ENCODE measurements at regions not wholly inside any gene's neighbourhood (a gene's known extent, or its start where the extent isn't known, plus 50 kb on each side); places are given as distances from the start of the nearest gene placed in this dataset.

DNA sequence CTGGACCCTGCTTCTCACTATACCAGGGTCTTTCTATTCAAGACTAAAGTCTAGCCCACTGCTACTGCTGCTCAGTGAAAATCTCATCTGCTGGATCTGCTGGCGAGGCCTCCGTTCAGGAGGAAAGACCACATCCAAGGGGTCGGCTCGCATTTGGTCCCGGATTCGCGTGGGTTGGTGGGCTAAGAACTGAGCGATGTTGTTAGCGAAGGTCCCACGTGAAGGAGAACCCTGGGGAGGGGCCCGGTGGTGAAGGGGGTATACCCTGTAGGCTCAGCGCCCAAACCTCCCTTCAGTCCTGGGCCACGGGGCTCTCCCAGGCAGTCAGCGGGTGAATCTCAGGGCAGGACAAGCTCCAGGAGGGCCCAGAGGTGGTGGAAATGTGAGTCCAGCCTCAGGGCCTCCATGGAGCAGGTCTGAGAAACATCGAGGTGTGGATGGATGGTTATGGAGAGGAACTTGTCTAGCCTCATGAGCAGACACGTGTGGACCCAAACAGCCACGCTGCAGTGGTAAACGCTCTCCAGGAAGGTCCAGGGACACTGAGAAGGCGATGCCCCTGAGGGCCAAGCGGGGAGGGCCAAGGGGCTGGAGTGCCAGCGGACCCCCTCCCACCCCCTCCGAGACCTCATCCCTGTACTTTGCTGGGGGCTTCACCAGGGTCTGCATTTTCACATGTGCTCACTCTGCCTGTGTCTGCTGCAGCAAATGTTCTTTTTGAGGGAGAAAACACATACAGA, 152.3 kb downstream of the CTTN start:
- no peak overlapping the region for H3K4me3 ChIP-seq
- no peak overlapping the region for H3K4me2 ChIP-seq
- no peak overlapping the region for H3K27ac ChIP-seq (ENCODE audit: low read depth)
- TF ChIP-seq ZNF114 (CRISPR knock-in tag; IDR thresholded peaks at IDR 0.05) (no peak), EZH2phosphoT487 (IDR thresholded peaks at IDR 0.05; ENCODE audit: unreplicated experiment) (no peak), ZNF462 (CRISPR knock-in tag; IDR thresholded peaks at IDR 0.05) (no peak), STAT1 (IDR thresholded peaks at IDR 0.05; ENCODE audit: unreplicated experiment) (no peak), EZH2 (IDR thresholded peaks at IDR 0.05; ENCODE audit: low read depth, unreplicated experiment) (no peak), NANOG (IDR thresholded peaks at IDR 0.05; ENCODE audit: borderline replicate concordance) (no peak), POLR2AphosphoS5 (IDR thresholded peaks at IDR 0.05; ENCODE audit: low read depth) (no peak), ZNF331 (CRISPR knock-in tag; IDR thresholded peaks at IDR 0.05; ENCODE audit: low read depth) (no peak), JUNB (IDR thresholded peaks at IDR 0.05; ENCODE audit: unreplicated experiment) (no peak), CREB1 (CRISPR knock-in tag; IDR thresholded peaks at IDR 0.05; ENCODE audit: low read depth) (no peak)
- TF ChIP-seq, protein P1, sequence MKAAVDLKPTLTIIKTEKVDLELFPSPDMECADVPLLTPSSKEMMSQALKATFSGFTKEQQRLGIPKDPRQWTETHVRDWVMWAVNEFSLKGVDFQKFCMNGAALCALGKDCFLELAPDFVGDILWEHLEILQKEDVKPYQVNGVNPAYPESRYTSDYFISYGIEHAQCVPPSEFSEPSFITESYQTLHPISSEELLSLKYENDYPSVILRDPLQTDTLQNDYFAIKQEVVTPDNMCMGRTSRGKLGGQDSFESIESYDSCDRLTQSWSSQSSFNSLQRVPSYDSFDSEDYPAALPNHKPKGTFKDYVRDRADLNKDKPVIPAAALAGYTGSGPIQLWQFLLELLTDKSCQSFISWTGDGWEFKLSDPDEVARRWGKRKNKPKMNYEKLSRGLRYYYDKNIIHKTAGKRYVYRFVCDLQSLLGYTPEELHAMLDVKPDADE (IDR thresholded peaks at IDR 0.05) = no peak
- H3K4me1 Mint-ChIP-seq = peaks cover 53% of the 10 kb centered on the region
- H3K9me3 Mint-ChIP-seq = no peaks in the 10 kb centered on the region
- H3K36me3 Mint-ChIP-seq (ENCODE audit: low read depth) = no peaks in the 10 kb centered on the region; the same call in 2 of the 3 replicates
- H3F3A ChIP-seq (replicated peaks; ENCODE audit: low read depth) = no peaks in the 10 kb centered on the region
- no peaks in the 10 kb centered on the region; the same call in 1 of the 2 replicates for H3K79me2 ChIP-seq (replicated peaks; ENCODE audit: insufficient read depth)
- ATAC-seq (no peak), DNase-seq (ENCODE audit: low spot score) (no peak)
- no peaks in the 10 kb centered on the region for H3K36me3 ChIP-seq (ENCODE audit: insufficient read depth)
- no peaks in the 10 kb centered on the region for H3K27me3 ChIP-seq (ENCODE audit: insufficient read depth)
- H3K9me2 ChIP-seq (ENCODE audit: insufficient read depth) = no peaks in the 10 kb centered on the region
- H3K27me3 Mint-ChIP-seq (ENCODE audit: insufficient read depth, low read depth, poor library complexity) = peaks cover 21% of the 10 kb centered on the region
- peaks cover 6% of the 10 kb centered on the region; the same call in 1 of the 2 replicates for H4K20me1 ChIP-seq (replicated peaks; ENCODE audit: insufficient read depth)
- H3K27ac Mint-ChIP-seq = no peak overlapping the region
- H2AFZ ChIP-seq = no peak overlapping the region
- H3K4me3 Mint-ChIP-seq = no peak overlapping the region
- peaks cover 10% of the 10 kb centered on the region; the same call in 1 of the 2 replicates for H3K4me1 ChIP-seq (ENCODE audit: insufficient read depth)

All from GM23338 (cell line).